ENCODE measurements at regions not wholly inside any gene's neighbourhood (a gene's known extent, or its start where the extent isn't known, plus 50 kb on each side); places are given as distances from the start of the nearest gene placed in this dataset.

GRCh38 chrX:46447384-46447783 lies 97.8 kb downstream of the ZNF674 start:
- Histone ChIP-seq H3K36me3 (no peaks in the 10 kb centered on the region), H3K4me3 (peak overlapping the region; percentile 51 to 78 (median 64)), H3K4me1 (peaks cover 0 to 6% (median 0%) of the 10 kb centered on the region in 4 donors), H3K27ac (peak overlapping the region; percentile 73 to 90 (median 82)), H3K27me3 (no peaks in the 10 kb centered on the region), H3K9me3 (no peaks in the 10 kb centered on the region)
- TF ChIP-seq EP300 (IDR thresholded peaks at IDR 0.05; ENCODE audit: low read depth), result no peak
- TF ChIP-seq, protein P1, sequence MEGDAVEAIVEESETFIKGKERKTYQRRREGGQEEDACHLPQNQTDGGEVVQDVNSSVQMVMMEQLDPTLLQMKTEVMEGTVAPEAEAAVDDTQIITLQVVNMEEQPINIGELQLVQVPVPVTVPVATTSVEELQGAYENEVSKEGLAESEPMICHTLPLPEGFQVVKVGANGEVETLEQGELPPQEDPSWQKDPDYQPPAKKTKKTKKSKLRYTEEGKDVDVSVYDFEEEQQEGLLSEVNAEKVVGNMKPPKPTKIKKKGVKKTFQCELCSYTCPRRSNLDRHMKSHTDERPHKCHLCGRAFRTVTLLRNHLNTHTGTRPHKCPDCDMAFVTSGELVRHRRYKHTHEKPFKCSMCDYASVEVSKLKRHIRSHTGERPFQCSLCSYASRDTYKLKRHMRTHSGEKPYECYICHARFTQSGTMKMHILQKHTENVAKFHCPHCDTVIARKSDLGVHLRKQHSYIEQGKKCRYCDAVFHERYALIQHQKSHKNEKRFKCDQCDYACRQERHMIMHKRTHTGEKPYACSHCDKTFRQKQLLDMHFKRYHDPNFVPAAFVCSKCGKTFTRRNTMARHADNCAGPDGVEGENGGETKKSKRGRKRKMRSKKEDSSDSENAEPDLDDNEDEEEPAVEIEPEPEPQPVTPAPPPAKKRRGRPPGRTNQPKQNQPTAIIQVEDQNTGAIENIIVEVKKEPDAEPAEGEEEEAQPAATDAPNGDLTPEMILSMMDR (IDR thresholded peaks at IDR 0.05), result no peak
- TF ChIP-seq POLR2AphosphoS5 (IDR thresholded peaks at IDR 0.05), result no peak
- TF ChIP-seq POLR2A (IDR thresholded peaks at IDR 0.05), result no peak
- intact Hi-C loops (cut with DNase I; ENCODE audit: low total_unique reads), result no loop called here
- 28% methylated on average over 16 of the region's 16 CpGs; no CpG with 5 or more reads in 1 of the 2 donors for WGBS, 2 donors (ENCODE audit: low coverage in 1 of 2)
- in situ Hi-C loops (cut with MboI; ENCODE audit: low pct_ligation_motif_present in 1 of 4, low pct_unique_long_range_greater_than_20kb in 1 of 4, low sequenced_read_pairs in 3 of 4), result no loop called here
- no peak for DNase-seq

GRCh38 chrX:46446727-46447378 lies 98.4 kb downstream of the ZNF674 start:
- Histone ChIP-seq H3K27ac (peak overlapping the region; percentile 73 to 90 (median 82)), H3K36me3 (no peaks in the 10 kb centered on the region), H3K27me3 (no peaks in the 10 kb centered on the region), H3K9me3 (no peaks in the 10 kb centered on the region), H3K4me1 (peaks cover 0 to 6% (median 0%) of the 10 kb centered on the region in 4 donors), H3K4me3 (peak overlapping the region; percentile 51 to 78 (median 64))
- peak in 2 of 3 donors; percentile 75 to 76 for TF ChIP-seq POLR2AphosphoS5 (IDR thresholded peaks at IDR 0.05)
- TF ChIP-seq, protein P1 (IDR thresholded peaks at IDR 0.05), result no peak
- peak; percentile 73 for TF ChIP-seq POLR2A (IDR thresholded peaks at IDR 0.05)
- no peak for TF ChIP-seq EP300 (IDR thresholded peaks at IDR 0.05; ENCODE audit: low read depth)
- WGBS, 2 donors (ENCODE audit: low coverage in 1 of 2), result 52% methylated on average over 51 of the region's 51 CpGs; no CpG with 5 or more reads in 1 of the 2 donors
- intact Hi-C loops (cut with DNase I; ENCODE audit: low total_unique reads) (no loop called here), in situ Hi-C loops (cut with MboI; ENCODE audit: low pct_ligation_motif_present in 1 of 4, low pct_unique_long_range_greater_than_20kb in 1 of 4, low sequenced_read_pairs in 3 of 4) (no loop called here)
- peak; percentile 87 for DNase-seq

DNA sequence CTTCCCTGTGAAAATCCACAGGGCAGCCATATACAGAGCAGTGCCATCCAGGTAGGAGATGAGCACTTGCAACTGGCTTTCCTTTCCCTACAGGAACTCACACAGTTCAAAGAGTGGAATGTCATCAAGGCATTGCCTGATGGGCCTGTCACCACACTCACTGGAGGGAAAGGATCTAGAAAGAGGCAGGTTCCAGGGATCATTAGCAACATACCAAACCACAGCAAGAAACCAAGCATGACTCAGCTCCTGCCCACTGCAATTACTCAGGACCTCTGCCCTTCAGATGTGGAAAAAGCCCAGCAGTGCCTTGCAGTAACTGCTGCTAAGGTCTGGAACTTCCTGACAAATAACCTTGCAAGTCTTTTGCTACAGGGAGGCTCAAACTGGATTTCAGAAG lies 101.2 kb downstream of the ZNF674 start:
- intact Hi-C loops (cut with DNase I; ENCODE audit: low total_unique reads) (no loop called here), in situ Hi-C loops (cut with MboI; ENCODE audit: low pct_ligation_motif_present in 1 of 4, low pct_unique_long_range_greater_than_20kb in 1 of 4, low sequenced_read_pairs in 3 of 4) (no loop called here)
- H3K4me1 ChIP-seq, result peaks cover 0 to 6% (median 0%) of the 10 kb centered on the region in 4 donors
- no peak overlapping the region for H3K27ac ChIP-seq
- no peaks in the 10 kb centered on the region for H3K27me3 ChIP-seq
- H3K4me3 ChIP-seq, result no peak overlapping the region
- TF ChIP-seq POLR2A (IDR thresholded peaks at IDR 0.05), result no peak
- TF ChIP-seq EP300 (IDR thresholded peaks at IDR 0.05; ENCODE audit: low read depth), result no peak
- no peak for TF ChIP-seq POLR2AphosphoS5 (IDR thresholded peaks at IDR 0.05)
- H3K36me3 ChIP-seq, result no peaks in the 10 kb centered on the region
- no peaks in the 10 kb centered on the region for H3K9me3 ChIP-seq
- DNase-seq, result no peak

- intact Hi-C loops (cut with DNase I; ENCODE audit: low total_unique reads), result no loop called here
- TF ChIP-seq POLR2A (IDR thresholded peaks at IDR 0.05) (no peak), POLR2AphosphoS5 (IDR thresholded peaks at IDR 0.05) (no peak), EP300 (IDR thresholded peaks at IDR 0.05; ENCODE audit: low read depth) (no peak)
- TF ChIP-seq, protein P1 (IDR thresholded peaks at IDR 0.05), result no peak
- Histone ChIP-seq H3K4me3 (no peak overlapping the region), H3K9me3 (no peaks in the 10 kb centered on the region), H3K36me3 (no peaks in the 10 kb centered on the region), H3K27ac (no peak overlapping the region), H3K27me3 (no peaks in the 10 kb centered on the region), H3K4me1 (no peaks in the 10 kb centered on the region)
- in situ Hi-C loops (cut with MboI; ENCODE audit: low pct_ligation_motif_present in 1 of 4, low pct_unique_long_range_greater_than_20kb in 1 of 4, low sequenced_read_pairs in 3 of 4), result no loop called here
- DNase-seq, result no peak
Measured at GRCh38 chrX:46436744-46437143, 108.5 kb downstream of the ZNF674 start.

DNA sequence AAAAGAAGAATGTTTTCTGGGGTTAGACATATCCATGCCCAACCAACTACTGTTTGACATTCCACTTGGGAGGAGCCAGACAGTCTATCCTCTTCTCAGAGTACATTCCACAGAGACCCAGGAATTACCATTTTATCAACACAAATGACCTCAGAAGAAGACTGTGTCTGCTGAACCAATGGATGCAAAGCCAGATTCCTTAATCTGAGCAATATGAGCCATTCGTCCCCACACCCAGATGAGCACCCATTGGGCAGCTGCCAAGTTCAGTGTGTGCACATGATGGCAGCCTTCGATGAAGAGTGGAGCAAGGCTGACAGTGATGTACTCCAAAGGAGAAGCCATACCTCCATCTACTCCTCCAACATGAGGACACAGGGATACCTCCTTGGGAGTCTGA lies 111.3 kb downstream of the ZNF674 start:
- intact Hi-C loops (cut with DNase I; ENCODE audit: low total_unique reads), result no loop called here
- Histone ChIP-seq H3K27me3 (no peaks in the 10 kb centered on the region), H3K4me1 (no peaks in the 10 kb centered on the region), H3K4me3 (no peak overlapping the region), H3K27ac (no peak overlapping the region), H3K9me3 (no peaks in the 10 kb centered on the region), H3K36me3 (no peaks in the 10 kb centered on the region)
- WGBS, 2 donors (ENCODE audit: low coverage in 1 of 2), result 65% methylated on average over 2 of the region's 2 CpGs; no CpG with 5 or more reads in 1 of the 2 donors
- in situ Hi-C loops (cut with MboI; ENCODE audit: low pct_ligation_motif_present in 1 of 4, low pct_unique_long_range_greater_than_20kb in 1 of 4, low sequenced_read_pairs in 3 of 4), result no loop called here
- TF ChIP-seq, protein P1 (IDR thresholded peaks at IDR 0.05), result no peak
- TF ChIP-seq EP300 (IDR thresholded peaks at IDR 0.05; ENCODE audit: low read depth), result no peak
- no peak for TF ChIP-seq POLR2A (IDR thresholded peaks at IDR 0.05)
- no peak for TF ChIP-seq POLR2AphosphoS5 (IDR thresholded peaks at IDR 0.05)
- DNase-seq, result no peak

Measured in transverse colon (tissue), 4 donors.